K562 (cell line): ENCODE measurements at regions not wholly inside any gene's neighbourhood (a gene's known extent, or its start where the extent isn't known, plus 50 kb on each side); places are given as distances from the start of the nearest gene placed in this dataset.

Experiments
- ATAC-seq: fragments of 200-7000 bp; cut with Tn5 transposase; 3 replicates; pipeline ENCODE4 v1.9.1; 2020; ENCODE audit warnings: moderate library complexity
- BruUV-seq: library from RNA; stranded (reverse); fragments of 400-500 nt; replicated peaks from 2 replicates; lab custom pipeline; 2021; lab: Mats Ljungman, UMichigan
- CTCF ChIA-PET: fragments of 300-600 bp; formaldehyde crosslinking; extraction: SDS; loops from one replicate; lab custom pipeline; 2021; ENCODE audit warnings: low intra/inter-chr PET ratio; lab: Yijun Ruan, JAX
- POLR2A ChIA-PET: fragments of 300-600, 350-650 bp; sonication (Branson Sonifier 250); formaldehyde crosslinking; extraction: SDS; loops from one replicate; lab custom pipeline; 2021; ENCODE audit warnings: antibody characterized with exemption, inconsistent platforms; lab: Yijun Ruan, JAX
- DNase-seq, 4 experiments: peaks; one replicate each; pipeline versions ENCODE4 v3.0.0 to v3.0.0-alpha.2; 2011 to 2018; ENCODE audit warnings: low spot score in 3 of 4, mixed read lengths in 3 of 4; ENCODE audit errors: extremely low read depth in 1 of 4
- FAIRE-seq: peaks from 2 replicates; lab custom pipeline; 2011; peaks lifted over from hg19 to GRCh38; lab: Jason Lieb, UNC
- H2AFZ ChIP-seq: 2 replicates; pipeline ENCODE4 v1.6.0; 2011; ENCODE audit warnings: low read depth, low read length, control low read depth, inconsistent platforms
- H3K27ac ChIP-seq: fragments of 200-600 bp; 3 replicates; pipeline ENCODE4 v1.8.0; 2011; ENCODE audit warnings: low read depth, mild to moderate bottlenecking, control low read depth, inconsistent platforms, low read length, moderate library complexity, mixed read lengths; ENCODE audit errors: extremely low read depth
- H3K27me3 ChIP-seq, 2 experiments: fragments of 300-600 bp in 1 of 2; 2 replicates in 1 of 2; 3 replicates in 1 of 2; pipeline versions ENCODE4 v1.6.0 to v1.8.0; 2011; ENCODE audit warnings: inconsistent platforms in 2 of 2, low read length in 2 of 2, mild to moderate bottlenecking in 1 of 2, mixed read lengths in 1 of 2, moderate library complexity in 1 of 2; ENCODE audit not compliant: control insufficient read depth in 2 of 2, insufficient read depth in 2 of 2
- H3K36me3 ChIP-seq: fragments of 300-600 bp; 3 replicates; pipeline ENCODE4 v1.8.0; 2011; ENCODE audit warnings: mild to moderate bottlenecking, low read length, inconsistent platforms; ENCODE audit not compliant: control insufficient read depth, insufficient read depth
- H3K4me1 ChIP-seq, 2 experiments: fragments of 200-600 bp in 1 of 2; replicated peaks in 1 of 2; 2 replicates in 1 of 2; 3 replicates in 1 of 2; pipeline versions ENCODE4 v1.5.1 to v1.8.0; 2011; ENCODE audit warnings: inconsistent platforms in 2 of 2, low read length in 2 of 2, mild to moderate bottlenecking in 1 of 2, mixed read lengths in 1 of 2, moderate library complexity in 1 of 2; ENCODE audit not compliant: control insufficient read depth in 2 of 2, insufficient read depth in 2 of 2
- H3K4me2 ChIP-seq: 2 replicates; pipeline ENCODE4 v1.6.1; 2011; ENCODE audit warnings: low read length, control low read depth, inconsistent platforms, mixed read lengths; ENCODE audit not compliant: insufficient read depth
- H3K4me3 ChIP-seq: fragments of 200-600 bp; sonication (generic), shearing (Covaris generic); 2 replicates; pipeline ENCODE4 v1.5.1; 2016; ENCODE audit warnings: control low read depth, inconsistent platforms
- H3K79me2 ChIP-seq: fragments of 200-600 bp; 3 replicates; pipeline ENCODE4 v1.8.0; 2011; ENCODE audit warnings: low read length, inconsistent platforms; ENCODE audit not compliant: control insufficient read depth, insufficient read depth
- H3K9ac ChIP-seq, 2 experiments: 2 replicates each; pipeline versions ENCODE4 v1.6.0 to v1.6.1; 2011; ENCODE audit warnings: low read depth in 2 of 2, low read length in 2 of 2, control low read depth in 1 of 2, inconsistent platforms in 1 of 2, mild to moderate bottlenecking in 1 of 2, mixed read lengths in 1 of 2; ENCODE audit not compliant: insufficient read depth in 1 of 2
- H3K9me1 ChIP-seq: one replicate; pipeline ENCODE4 v1.6.0; 2011; ENCODE audit warnings: inconsistent platforms, mild to moderate bottlenecking, low read length, moderate library complexity; ENCODE audit not compliant: control insufficient read depth, insufficient read depth
- H3K9me3 ChIP-seq: replicated peaks from 2 replicates; pipeline ENCODE4 v1.5.1; 2011; ENCODE audit warnings: low read depth, low read length, inconsistent platforms; ENCODE audit not compliant: control insufficient read depth, insufficient read depth
- H4K20me1 ChIP-seq: replicated peaks from 2 replicates; pipeline ENCODE4 v1.6.1; 2011; ENCODE audit warnings: low read length, inconsistent platforms, mixed read lengths; ENCODE audit not compliant: control insufficient read depth, insufficient read depth
- BRD9 ChIP-seq: fragments of 450-650 bp; IDR thresholded peaks from 2 replicates; pipeline ENCODE4 v1.6.1; 2018; ENCODE audit warnings: low read depth; ENCODE audit not compliant: partially characterized antibody
- CBX3 ChIP-seq, 2 experiments: IDR thresholded peaks; 1 replicate in 1 of 2; 2 replicates in 1 of 2; pipeline ENCODE4 v1.6.1; 2012; ENCODE audit warnings: inconsistent platforms in 2 of 2, low read length in 2 of 2, borderline replicate concordance in 1 of 2, control low read depth in 1 of 2
- CCNT2 ChIP-seq: IDR thresholded peaks from 2 replicates; pipeline ENCODE4 v1.6.1; 2011; ENCODE audit warnings: borderline replicate concordance, low read depth, mild to moderate bottlenecking, moderate library complexity, mixed read lengths, low read length; ENCODE audit not compliant: insufficient read length; ENCODE audit errors: extremely low read depth
- CEBPB ChIP-seq: fragments of 450-650 bp; IDR thresholded peaks from 2 replicates; pipeline ENCODE4 v1.6.1; 2016; ENCODE audit warnings: missing genetic modification characterization, missing compliant biosample characterization
- ELF1 ChIP-seq: fragments of 200-800 bp; sonication (Bioruptor generic); IDR thresholded peaks from 2 replicates; pipeline ENCODE4 v1.6.1; 2016; ENCODE audit warnings: missing genetic modification characterization, missing compliant biosample characterization
- FOXK2 ChIP-seq, 2 experiments: fragments of 450-650 bp; IDR thresholded peaks in 1 of 2; conservative IDR thresholded peaks in 1 of 2; 2 replicates each; pipeline ENCODE4 v1.6.1; 2016; ENCODE audit warnings: low read depth in 2 of 2, mild to moderate bottlenecking in 1 of 2
- HDAC6 ChIP-seq: IDR thresholded peaks from 2 replicates; pipeline ENCODE4 v1.6.1; 2012; ENCODE audit warnings: low read depth, mild to moderate bottlenecking, control low read depth, inconsistent platforms, low read length, moderate library complexity
- HNRNPK ChIP-seq: fragments of 200-400 bp; formaldehyde crosslinking; IDR thresholded peaks from one replicate; pipeline ENCODE4 v1.6.1; 2018; ENCODE audit warnings: mild to moderate bottlenecking, low read depth, low read length; ENCODE audit not compliant: poor library complexity, severe bottlenecking
- KLF13 ChIP-seq: fragments of 450-650 bp; IDR thresholded peaks from 2 replicates; pipeline ENCODE4 v1.6.1; 2016; ENCODE audit warnings: missing genetic modification characterization, low read depth, mild to moderate bottlenecking, missing compliant biosample characterization, moderate library complexity, borderline replicate concordance
- NFYB ChIP-seq: IDR thresholded peaks from 2 replicates; pipeline ENCODE4 v1.6.1; 2011; ENCODE audit warnings: mild to moderate bottlenecking, moderate library complexity; ENCODE audit not compliant: insufficient read length; ENCODE audit errors: extremely low read depth
- PML ChIP-seq: IDR thresholded peaks from 2 replicates; pipeline ENCODE4 v1.6.1; 2012; ENCODE audit warnings: low read length, inconsistent platforms
- POLR2AphosphoS2 ChIP-seq: IDR thresholded peaks from 2 replicates; pipeline ENCODE4 v1.6.1; 2012; ENCODE audit warnings: low read length, improper control_type of control experiment
- SIRT6 ChIP-seq: IDR thresholded peaks from one replicate; pipeline ENCODE4 v1.6.1; 2012; ENCODE audit warnings: low read depth, mild to moderate bottlenecking, control low read depth, inconsistent platforms, low read length, moderate library complexity
- SMAD1 ChIP-seq: fragments of 150-350 bp; IDR thresholded peaks from 2 replicates; pipeline ENCODE4 v1.6.1; 2014; ENCODE audit warnings: low read length, low read depth; ENCODE audit not compliant: partially characterized antibody
- SP1 ChIP-seq: sonication (generic); formaldehyde crosslinking; IDR thresholded peaks from 2 replicates; pipeline ENCODE4 v1.8.1; 2022; ENCODE audit warnings: mild to moderate bottlenecking, missing genetic modification reagents
- STAT6 ChIP-seq: sonication (generic); formaldehyde crosslinking; IDR thresholded peaks from 2 replicates; pipeline ENCODE4 v1.8.1; 2023; ENCODE audit warnings: mild to moderate bottlenecking, missing genetic modification reagents
- TCF3 ChIP-seq: sonication (generic); formaldehyde crosslinking; IDR thresholded peaks from 2 replicates; pipeline ENCODE4 v1.4.0; 2020; ENCODE audit warnings: mild to moderate bottlenecking, missing genetic modification reagents
- TGIF2 ChIP-seq: sonication (generic); formaldehyde crosslinking; IDR thresholded peaks from 2 replicates; pipeline ENCODE4 v1.8.1; 2022; ENCODE audit warnings: mild to moderate bottlenecking, missing genetic modification reagents, moderate library complexity
- ZC3H8 ChIP-seq: fragments of 450-650 bp; IDR thresholded peaks from 2 replicates; pipeline ENCODE4 v1.6.1; 2017
- ZNF444 ChIP-seq: fragments of 250-450 bp; sonication (Bioruptor Pico); IDR thresholded peaks from 2 replicates; pipeline ENCODE4 v1.4.0; 2020; ENCODE audit warnings: mild to moderate bottlenecking, moderate library complexity
- WGBS: fragments of 100-300 bp; shearing (Covaris generic); methylation state at CpG from one replicate; pipeline ENCODE4 v1.1.6; 2016; ENCODE audit warnings: low coverage, mixed read lengths; ENCODE audit not compliant: insufficient coverage; ENCODE audit errors: missing lambda C conversion rate; 5-methylcytosine and 5-hydroxymethylcytosine counted together
- in situ Hi-C: fragments of 300-500 bp; cut with MboI; formaldehyde crosslinking; loops from 4 replicates; pipeline ENCODE4 v1.15.0; 2018; ENCODE audit warnings: inconsistent platforms, mixed read lengths
- intact Hi-C: fragments of 100-400 bp; cut with micrococcal nuclease; formaldehyde crosslinking; loops from 2 replicates; pipeline ENCODE4 v1.14.2; 2022
- TF ChIP-seq, protein P1 (sequence below), 2 experiments: fragments of 450-650 bp; conservative IDR thresholded peaks; 2 replicates each; pipeline ENCODE4 v1.6.1; 2017; ENCODE audit warnings: mild to moderate bottlenecking in 2 of 2, moderate library complexity in 2 of 2

GRCh38 chr7:138249975-138250374 lies 173.7 kb downstream of the AKR1D1 start:
- no peaks in the 10 kb centered on the region for H3K79me2 ChIP-seq
- peaks cover 6% of the 10 kb centered on the region for H3K9me3 ChIP-seq
- no peak for ATAC-seq
- no peaks in the 10 kb centered on the region for H3K27me3 ChIP-seq
- H2AFZ ChIP-seq, result no peak overlapping the region
- H3K4me1 ChIP-seq, result peaks cover 0 to 8% of the 10 kb centered on the region in 2 experiments; a peak in 2 of 5 replicates
- CTCF ChIA-PET, result no interaction called here
- 25% methylated on average over 4 of the region's 4 CpGs for WGBS
- H3K9me1 ChIP-seq, result no peaks in the 10 kb centered on the region
- no peak overlapping the region for H3K9ac ChIP-seq
- no peak overlapping the region; the same call in 1 of the 2 replicates for H3K4me2 ChIP-seq
- DNase-seq, result peak in 1 of 4 experiments; percentile 21
- no peak overlapping the region for H3K27ac ChIP-seq
- no peak overlapping the region for H3K4me3 ChIP-seq
- BruUV-seq, result no TSS peak
- FAIRE-seq, result no peak
- H3K36me3 ChIP-seq, result no peaks in the 10 kb centered on the region
- intact Hi-C loops (loop anchor here (10.0 kb wide), 1 partner anchor 245 kb away; the partner anchor contains the start of gene CREB3L2), in situ Hi-C loops (no loop called here)
- no peaks in the 10 kb centered on the region for H4K20me1 ChIP-seq
- POLR2A ChIA-PET, result no interaction called here
- TF ChIP-seq SIRT6 (no peak), FOXK2 (conservative IDR thresholded peaks at IDR 0.05 in 1 of 2, IDR thresholded peaks at IDR 0.05 in 1 of 2; ENCODE audit: low read depth in 2 of 2) (no peak), POLR2AphosphoS2 (no peak), HDAC6 (no peak), STAT6 (CRISPR knock-in tag) (no peak), CCNT2 (peak; percentile 20), PML (0 out of 2 replicates have a peak, but pooled peaks have one; percentile 34), TCF3 (CRISPR knock-in tag) (peak; percentile 77), HNRNPK (no peak), TGIF2 (CRISPR knock-in tag) (no peak), CEBPB (tag) (no peak), NFYB (no peak), ZC3H8 (no peak), BRD9 (no peak), CBX3 (IDR thresholded peaks at IDR 0.05; ENCODE audit: borderline replicate concordance in 1 of 2, low read length in 2 of 2) (no peak), ELF1 (tag) (no peak), ZNF444 (no peak), KLF13 (tag) (no peak), SP1 (CRISPR knock-in tag) (no peak), SMAD1 (no peak)
- TF ChIP-seq, protein P1, sequence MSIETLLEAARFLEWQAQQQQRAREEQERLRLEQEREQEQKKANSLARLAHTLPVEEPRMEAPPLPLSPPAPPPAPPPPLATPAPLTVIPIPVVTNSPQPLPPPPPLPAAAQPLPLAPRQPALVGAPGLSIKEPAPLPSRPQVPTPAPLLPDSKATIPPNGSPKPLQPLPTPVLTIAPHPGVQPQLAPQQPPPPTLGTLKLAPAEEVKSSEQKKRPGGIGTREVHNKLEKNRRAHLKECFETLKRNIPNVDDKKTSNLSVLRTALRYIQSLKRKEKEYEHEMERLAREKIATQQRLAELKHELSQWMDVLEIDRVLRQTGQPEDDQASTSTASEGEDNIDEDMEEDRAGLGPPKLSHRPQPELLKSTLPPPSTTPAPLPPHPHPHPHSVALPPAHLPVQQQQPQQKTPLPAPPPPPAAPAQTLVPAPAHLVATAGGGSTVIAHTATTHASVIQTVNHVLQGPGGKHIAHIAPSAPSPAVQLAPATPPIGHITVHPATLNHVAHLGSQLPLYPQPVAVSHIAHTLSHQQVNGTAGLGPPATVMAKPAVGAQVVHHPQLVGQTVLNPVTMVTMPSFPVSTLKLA (conservative IDR thresholded peaks at IDR 0.05), result no peak
